CD4-positive, alpha-beta T cell (primary cell): ENCODE measurements at regions not wholly inside any gene's neighbourhood (a gene's known extent, or its start where the extent isn't known, plus 50 kb on each side); places are given as distances from the start of the nearest gene placed in this dataset.

Source experiments
- ATAC-seq: fragments of 200-7000 bp; cut with Tn5 transposase; one replicate; pipeline ENCODE4 v1.10.0; 2022; ENCODE audit warnings: mild to moderate bottlenecking; ENCODE audit not compliant: poor library complexity
- CTCF ChIA-PET: fragments of 350-600 bp; sonication (Branson Sonifier 250); formaldehyde crosslinking; loops from one replicate; lab custom pipeline; 2021; ENCODE audit warnings: antibody characterized with exemption, inconsistent platforms; lab: Charles Lee
- POLR2A ChIA-PET: fragments of 350-600 bp; sonication (Branson Sonifier 250); formaldehyde crosslinking; loops from one replicate; lab custom pipeline; 2021; ENCODE audit warnings: antibody characterized with exemption, inconsistent platforms; lab: Charles Lee
- DNase-seq, 14 experiments: peaks; one replicate each; pipeline ENCODE4 v3.0.0-alpha.2; 2013 to 2020; ENCODE audit warnings: mixed read lengths in 2 of 14
- H3K27ac ChIP-seq, 2 donors: one replicate each; pipeline versions ENCODE4 v1.5.1 to v1.7.0; 2013; ENCODE audit warnings: low read length in 2 of 2, low read depth in 1 of 2, mild to moderate bottlenecking in 1 of 2
- H3K27me3 ChIP-seq, 2 experiments: 1 replicate in 1 of 2; 2 replicates in 1 of 2; pipeline versions ENCODE4 v1.6.1 to v1.7.0; 2013; ENCODE audit warnings: low read length in 2 of 2, control low read depth in 1 of 2, mild to moderate bottlenecking in 1 of 2, moderate library complexity in 1 of 2; ENCODE audit not compliant: insufficient read depth in 2 of 2, control insufficient read depth in 1 of 2
- H3K36me3 ChIP-seq: one replicate; pipeline ENCODE4 v1.6.1; 2013; ENCODE audit warnings: low read length, control low read depth; ENCODE audit not compliant: insufficient read depth
- H3K4me1 ChIP-seq: one replicate; pipeline ENCODE4 v1.6.1; 2013; ENCODE audit warnings: low read length, control low read depth; ENCODE audit not compliant: insufficient read depth
- H3K4me3 ChIP-seq: one replicate; pipeline ENCODE4 v1.5.1; 2013; ENCODE audit warnings: mild to moderate bottlenecking, low read length, moderate library complexity
- H3K9me3 ChIP-seq, 2 experiments: 1 replicate in 1 of 2; 2 replicates in 1 of 2; pipeline versions ENCODE4 v1.6.1 to v1.7.0; 2013; ENCODE audit warnings: low read length in 2 of 2, mild to moderate bottlenecking in 2 of 2, control low read depth in 1 of 2, moderate library complexity in 1 of 2; ENCODE audit not compliant: control insufficient read depth in 1 of 2, insufficient read depth in 1 of 2
- H3K27ac Mint-ChIP-seq: one replicate; pipeline ENCODE4 v1.8.0; 2020; ENCODE audit warnings: mixed read lengths
- H3K27me3 Mint-ChIP-seq: one replicate; pipeline ENCODE4 v1.8.0; 2021; ENCODE audit warnings: mixed read lengths
- H3K36me3 Mint-ChIP-seq: one replicate; pipeline ENCODE4 v1.8.0; 2021; ENCODE audit warnings: low read depth, mixed read lengths
- H3K4me1 Mint-ChIP-seq: one replicate; pipeline ENCODE4 v1.8.0; 2021; ENCODE audit warnings: low read depth, mixed read lengths
- H3K4me3 Mint-ChIP-seq: one replicate; pipeline ENCODE4 v1.8.0; 2020; ENCODE audit warnings: mild to moderate bottlenecking, mixed read lengths
- H3K9me3 Mint-ChIP-seq: one replicate; pipeline ENCODE4 v1.8.0; 2020; ENCODE audit warnings: mixed read lengths
- intact Hi-C, 2 experiments: fragments of 100-400 bp; cut with DNase I in 1 of 2; cut with micrococcal nuclease in 1 of 2; formaldehyde crosslinking; loops; one replicate each; pipeline versions ENCODE4 v1.15.1 to v1.9.0; 2023 to 2025; cut with DNase I, micrococcal nuclease
- TF ChIP-seq, protein P1 (sequence below): fragments of 200-600 bp; IDR thresholded peaks from one replicate; pipeline ENCODE4 v1.8.0; 2022; ENCODE audit warnings: antibody characterized with exemption, mild to moderate bottlenecking

- no peaks in the 10 kb centered on the region for H3K27me3 Mint-ChIP-seq
- no peaks in the 10 kb centered on the region for H3K27me3 ChIP-seq
- H3K36me3 ChIP-seq, result no peaks in the 10 kb centered on the region
- H3K4me1 Mint-ChIP-seq, result no peaks in the 10 kb centered on the region
- no peak overlapping the region for H3K4me3 ChIP-seq
- intact Hi-C loops, result loop anchor here in 1 of 2 experiments (10.0 kb wide), 1 partner anchor 906 kb away; no protein-coding TSS in a partner anchor
- no peak overlapping the region for H3K27ac Mint-ChIP-seq
- no peaks in the 10 kb centered on the region for H3K9me3 Mint-ChIP-seq
- no peak overlapping the region for H3K4me3 Mint-ChIP-seq
- H3K9me3 ChIP-seq, result no peaks in the 10 kb centered on the region
- no peak overlapping the region for H3K27ac ChIP-seq
- ChIA-PET POLR2A (no interaction called here), CTCF (no interaction called here)
- DNase-seq (no peak), ATAC-seq (no peak)
- H3K36me3 Mint-ChIP-seq, result no peaks in the 10 kb centered on the region
- TF ChIP-seq, protein P1, sequence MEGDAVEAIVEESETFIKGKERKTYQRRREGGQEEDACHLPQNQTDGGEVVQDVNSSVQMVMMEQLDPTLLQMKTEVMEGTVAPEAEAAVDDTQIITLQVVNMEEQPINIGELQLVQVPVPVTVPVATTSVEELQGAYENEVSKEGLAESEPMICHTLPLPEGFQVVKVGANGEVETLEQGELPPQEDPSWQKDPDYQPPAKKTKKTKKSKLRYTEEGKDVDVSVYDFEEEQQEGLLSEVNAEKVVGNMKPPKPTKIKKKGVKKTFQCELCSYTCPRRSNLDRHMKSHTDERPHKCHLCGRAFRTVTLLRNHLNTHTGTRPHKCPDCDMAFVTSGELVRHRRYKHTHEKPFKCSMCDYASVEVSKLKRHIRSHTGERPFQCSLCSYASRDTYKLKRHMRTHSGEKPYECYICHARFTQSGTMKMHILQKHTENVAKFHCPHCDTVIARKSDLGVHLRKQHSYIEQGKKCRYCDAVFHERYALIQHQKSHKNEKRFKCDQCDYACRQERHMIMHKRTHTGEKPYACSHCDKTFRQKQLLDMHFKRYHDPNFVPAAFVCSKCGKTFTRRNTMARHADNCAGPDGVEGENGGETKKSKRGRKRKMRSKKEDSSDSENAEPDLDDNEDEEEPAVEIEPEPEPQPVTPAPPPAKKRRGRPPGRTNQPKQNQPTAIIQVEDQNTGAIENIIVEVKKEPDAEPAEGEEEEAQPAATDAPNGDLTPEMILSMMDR, result no peak
- no peaks in the 10 kb centered on the region for H3K4me1 ChIP-seq
These were observed 559.7 kb upstream of the LRRN3 start for GRCh38 chr7:110531186-110531585.

DNA sequence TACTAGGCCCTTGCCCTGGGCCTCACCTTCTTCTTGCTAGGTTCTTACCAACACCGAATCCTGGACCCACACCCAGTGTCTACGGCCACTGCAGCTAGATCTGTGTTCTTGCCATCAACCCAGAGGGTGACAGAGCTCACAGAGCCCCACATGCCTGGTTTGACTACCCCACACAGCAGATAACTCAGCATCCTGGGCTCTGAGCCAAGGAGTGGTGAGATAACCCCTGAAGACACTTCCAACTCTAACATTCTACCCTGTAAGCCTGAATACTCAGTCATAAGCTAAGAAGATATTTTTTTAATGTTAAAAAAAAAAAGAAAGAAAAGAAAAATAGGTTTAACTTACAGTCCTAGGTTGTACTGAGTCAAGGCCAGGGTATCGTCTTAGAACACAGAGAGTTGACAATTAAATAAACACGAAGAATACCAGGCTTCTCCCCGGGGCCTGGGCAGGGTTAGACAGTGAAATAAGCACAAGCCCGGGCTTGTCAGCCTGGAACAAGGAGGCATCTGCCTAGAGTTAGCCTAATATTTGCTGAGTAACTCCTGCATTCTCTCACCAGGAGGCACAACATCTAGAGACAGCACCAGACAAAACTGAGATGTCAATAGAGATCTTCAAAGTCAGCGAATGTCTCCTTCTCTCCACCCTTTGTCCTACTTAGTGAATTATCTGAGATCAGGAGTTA lies 556.5 kb upstream of the LRRN3 start:
- no peaks in the 10 kb centered on the region for H3K36me3 Mint-ChIP-seq
- DNase-seq (no peak), ATAC-seq (no peak)
- H3K27ac Mint-ChIP-seq, result no peak overlapping the region
- intact Hi-C loops, result loop anchor here in 1 of 2 experiments (10.0 kb wide), 1 partner anchor 910 kb away; no protein-coding TSS in a partner anchor
- TF ChIP-seq, protein P1, result no peak
- H3K27me3 Mint-ChIP-seq, result no peaks in the 10 kb centered on the region
- H3K27ac ChIP-seq, result no peak overlapping the region
- H3K27me3 ChIP-seq, result no peaks in the 10 kb centered on the region
- H3K4me1 ChIP-seq, result no peaks in the 10 kb centered on the region
- H3K36me3 ChIP-seq, result no peaks in the 10 kb centered on the region
- no peak overlapping the region for H3K4me3 ChIP-seq
- H3K9me3 ChIP-seq, result no peaks in the 10 kb centered on the region
- H3K9me3 Mint-ChIP-seq, result no peaks in the 10 kb centered on the region
- H3K4me1 Mint-ChIP-seq, result no peaks in the 10 kb centered on the region
- ChIA-PET CTCF (no interaction called here), POLR2A (no interaction called here)
- H3K4me3 Mint-ChIP-seq, result no peak overlapping the region

DNA sequence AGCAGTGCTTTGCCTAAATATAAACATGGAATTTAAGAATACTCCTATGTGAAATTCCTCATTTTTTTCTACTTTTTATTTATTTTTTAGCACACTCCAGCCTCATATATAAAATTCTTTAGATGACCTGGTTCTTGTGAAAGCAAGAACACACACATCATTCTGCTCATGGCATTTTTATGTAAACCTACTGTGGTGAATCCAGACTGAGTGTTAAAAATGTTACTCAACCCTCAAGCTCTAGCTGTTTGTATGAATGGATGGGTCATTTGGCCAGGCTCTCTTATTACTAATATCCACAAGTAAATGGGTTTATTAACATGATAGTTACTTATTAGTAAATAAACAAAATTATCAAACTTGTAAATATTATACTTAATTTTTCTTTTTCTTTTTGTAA lies 551.7 kb upstream of the LRRN3 start:
- intact Hi-C loops, result loop anchor here in 1 of 2 experiments (10.0 kb wide), 1 partner anchor 914 kb away; no protein-coding TSS in a partner anchor
- CTCF ChIA-PET, result no interaction called here
- TF ChIP-seq, protein P1, result no peak

More for the DNA sequence above, 551.7 kb upstream of the LRRN3 start:
- DNase-seq (no peak), ATAC-seq (no peak)
- Histone ChIP-seq H3K4me3 (no peak overlapping the region), H3K27me3 (no peaks in the 10 kb centered on the region), H3K36me3 (no peaks in the 10 kb centered on the region), H3K9me3 (no peaks in the 10 kb centered on the region), H3K4me1 (no peaks in the 10 kb centered on the region), H3K27ac (no peak overlapping the region)
- no peaks in the 10 kb centered on the region for H3K27me3 Mint-ChIP-seq
- no peak overlapping the region for H3K4me3 Mint-ChIP-seq
- H3K9me3 Mint-ChIP-seq, result no peaks in the 10 kb centered on the region
- POLR2A ChIA-PET, result no interaction called here
- H3K36me3 Mint-ChIP-seq, result no peaks in the 10 kb centered on the region
- H3K4me1 Mint-ChIP-seq, result no peaks in the 10 kb centered on the region
- no peak overlapping the region for H3K27ac Mint-ChIP-seq
